NCI-H128 (cell line): ENCODE measurements at regions not wholly inside any gene's neighbourhood (a gene's known extent, or its start where the extent isn't known, plus 50 kb on each side); places are given as distances from the start of the nearest gene placed in this dataset.

Experiments
- DNase-seq: peaks from one replicate; lab custom pipeline; 2025; ENCODE audit not compliant: unreplicated experiment; lab: John Stamatoyannopoulos, UW

- no peak for DNase-seq
Measured at GRCh38 chr12:66848967-66849366, 170.1 kb upstream of the GRIP1 start.

GRCh38 chr12:66851134-66851533 is 172.3 kb upstream of the GRIP1 start:
- DNase-seq = no peak

- DNase-seq = no peak
Measured at GRCh38 chr12:66852091-66852490, 173.2 kb upstream of the GRIP1 start.

- DNase-seq = no peak
Measured at GRCh38 chr12:66852765-66853164, 173.9 kb upstream of the GRIP1 start.

GRCh38 chr12:66859751-66860440 is 181.0 kb upstream of the GRIP1 start:
- DNase-seq = no peak

GRCh38 chr12:66860752-66861750 is 182.2 kb upstream of the GRIP1 start:
- peak; percentile 43 for DNase-seq

GRCh38 chr12:66862356-66862985 is 183.6 kb upstream of the GRIP1 start:
- no peak for DNase-seq

GRCh38 chr12:66863276-66863675 is 184.4 kb upstream of the GRIP1 start:
- no peak for DNase-seq

- DNase-seq = no peak
Measured at GRCh38 chr12:66877925-66878324, 199.0 kb upstream of the GRIP1 start.

- DNase-seq = no peak
Measured at GRCh38 chr12:66879409-66879808, 200.5 kb upstream of the GRIP1 start.

- no peak for DNase-seq
Measured at GRCh38 chr12:66881386-66881785, 202.5 kb upstream of the GRIP1 start.

GRCh38 chr12:66884091-66884490 is 205.2 kb upstream of the GRIP1 start:
- no peak for DNase-seq

GRCh38 chr12:66885115-66885875 is 206.4 kb upstream of the GRIP1 start:
- no peak for DNase-seq

- DNase-seq = no peak
Measured at GRCh38 chr12:66896797-66897196, 217.9 kb upstream of the GRIP1 start.

GRCh38 chr12:66898700-66899469 is 220.0 kb upstream of the GRIP1 start:
- DNase-seq = no peak

GRCh38 chr12:66899588-66899987 is 220.7 kb upstream of the GRIP1 start:
- DNase-seq = no peak

- peak; percentile 27 for DNase-seq
Measured at GRCh38 chr12:66900616-66901015, 221.7 kb upstream of the GRIP1 start.

GRCh38 chr12:66901138-66901932 is 222.5 kb upstream of the GRIP1 start:
- DNase-seq = no peak

GRCh38 chr12:66902020-66902419 is 223.1 kb upstream of the GRIP1 start:
- DNase-seq = no peak
